Liver (tissue), 3 donors: ENCODE measurements at regions not wholly inside any gene's neighbourhood (a gene's known extent, or its start where the extent isn't known, plus 50 kb on each side); places are given as distances from the start of the nearest gene placed in this dataset.

ENCODE experiments used
- CTCF ChIP-seq: fragments of 150-350 bp; IDR thresholded peaks from 2 replicates; pipeline ENCODE4 v1.5.1; 2017; ENCODE audit warnings: improper control_type of control experiment, low read depth, low read length; ENCODE audit not compliant: missing input control
- JUND ChIP-seq, 2 donors: IDR thresholded peaks; 2 replicates each; pipeline ENCODE4 v1.6.1; 2016; ENCODE audit warnings: antibody characterized with exemption in 2 of 2
- RAD21 ChIP-seq, 2 donors: IDR thresholded peaks; 2 replicates each; pipeline ENCODE4 v1.6.1; 2016; ENCODE audit warnings: antibody characterized with exemption in 2 of 2, mild to moderate bottlenecking in 2 of 2
- REST ChIP-seq: IDR thresholded peaks from 2 replicates; pipeline ENCODE4 v1.6.1; 2016; ENCODE audit warnings: antibody characterized with exemption, mild to moderate bottlenecking
- SP1 ChIP-seq: IDR thresholded peaks from 2 replicates; pipeline ENCODE4 v1.6.1; 2018; ENCODE audit warnings: antibody characterized with exemption, mild to moderate bottlenecking
- ZBTB33 ChIP-seq: IDR thresholded peaks from 2 replicates; pipeline ENCODE4 v1.6.1; 2016; ENCODE audit warnings: antibody characterized with exemption
- donor health status: healthy.
- donor health status: healthy.

- TF ChIP-seq RAD21 (IDR thresholded peaks at IDR 0.05) (no peak), CTCF (no peak), ZBTB33 (no peak), SP1 (no peak), JUND (IDR thresholded peaks at IDR 0.05) (no peak), REST (no peak)
Measured at GRCh38 chr2:120904379-120904778, 168.7 kb downstream of the GLI2 start.
